Fibroblast of skin of left biceps (primary cell): ENCODE measurements at regions not wholly inside any gene's neighbourhood (a gene's known extent, or its start where the extent isn't known, plus 50 kb on each side); places are given as distances from the start of the nearest gene placed in this dataset.

Source experiments
- DNase-seq, 2 experiments: peaks; one replicate each; pipeline ENCODE4 v3.0.0-alpha.2; 2013; ENCODE audit warnings: low read depth in 2 of 2

DNA sequence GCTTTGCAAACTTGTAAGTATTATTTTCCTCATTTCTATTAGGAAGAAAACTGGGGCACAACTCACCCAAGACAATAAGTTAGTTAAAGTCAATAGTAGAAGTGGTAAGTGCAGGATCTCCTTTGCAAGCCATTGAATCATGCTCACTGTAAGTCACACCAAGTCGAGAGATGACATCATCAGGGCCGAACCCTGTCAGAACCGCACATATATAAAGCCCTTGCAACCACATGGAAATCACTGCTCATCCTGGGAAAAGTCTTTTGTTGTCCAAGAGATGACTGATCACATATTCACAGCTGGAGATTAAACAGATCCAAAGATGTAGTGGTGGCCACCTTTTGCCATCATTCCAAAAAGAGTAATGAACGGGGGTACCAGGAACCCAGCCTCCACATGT is 484.8 kb upstream of the ID2 start:
- DNase-seq, result peak; percentile 25 to 41

DNA sequence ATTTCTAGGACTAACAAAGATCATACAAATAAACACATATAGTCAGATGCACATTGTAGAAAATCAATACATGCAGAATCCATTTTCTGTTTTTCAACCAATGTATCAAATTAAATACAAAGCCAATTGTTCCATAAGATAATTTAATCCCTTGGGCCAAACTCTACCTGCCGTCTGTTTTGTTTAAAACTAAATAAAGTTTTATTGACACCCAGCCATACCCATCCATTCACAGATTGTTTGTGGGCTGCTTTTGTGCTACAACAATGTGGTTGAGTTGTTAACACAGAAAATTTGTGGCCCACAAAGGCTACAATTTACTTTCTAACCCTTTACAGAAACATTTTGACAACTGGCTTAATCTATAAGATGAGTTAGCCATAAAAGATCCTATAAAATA is 484.0 kb upstream of the ID2 start:
- no peak for DNase-seq

DNA sequence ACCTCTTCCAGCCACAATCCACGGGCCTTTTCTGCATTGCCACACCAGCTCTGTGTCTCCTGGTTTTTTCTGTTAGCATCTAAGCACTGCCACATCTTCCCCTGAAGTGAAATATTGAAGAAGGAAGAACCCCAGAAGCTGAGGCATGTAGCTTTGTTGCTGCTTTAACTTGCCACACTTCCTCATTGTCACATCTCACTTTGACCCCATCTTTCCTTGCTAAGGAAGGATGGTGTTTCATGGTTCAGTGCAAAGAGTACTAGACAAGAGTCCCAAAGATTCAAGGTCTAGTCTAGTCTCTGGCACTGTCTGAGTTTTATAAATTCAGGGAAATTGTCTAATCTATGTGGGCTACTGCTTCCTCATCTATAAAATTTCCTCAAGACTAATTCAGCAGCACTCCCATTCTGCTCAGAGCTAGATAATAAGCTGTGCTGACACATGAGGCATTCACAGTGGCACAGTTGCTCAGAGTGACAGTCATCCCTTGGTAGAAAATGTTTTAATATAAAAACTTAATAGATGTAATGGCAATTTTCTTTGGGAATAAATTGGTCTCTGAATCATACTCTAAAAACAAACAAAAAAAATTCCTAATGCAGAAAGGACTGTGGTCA is 483.0 kb upstream of the ID2 start:
- no peak for DNase-seq

DNA sequence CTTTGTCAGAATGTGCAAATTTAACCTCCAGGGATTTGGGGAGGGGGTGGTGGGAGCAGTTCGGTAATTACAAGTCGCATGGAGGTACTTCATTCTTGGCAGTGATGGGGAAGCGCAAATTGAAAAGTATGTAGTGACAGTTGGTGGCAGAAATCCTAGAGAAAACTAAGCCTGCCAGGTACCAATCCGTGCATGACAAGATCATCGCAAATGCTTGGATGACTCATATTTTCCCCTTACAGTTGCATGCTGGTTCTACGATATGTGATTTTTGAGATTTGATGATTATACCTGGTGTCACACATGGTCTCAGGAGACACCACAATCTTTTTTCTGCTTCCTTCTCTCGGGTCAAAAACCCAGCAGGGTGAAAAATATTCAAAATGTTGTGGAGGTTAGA is 479.7 kb upstream of the ID2 start:
- no peak for DNase-seq

DNA sequence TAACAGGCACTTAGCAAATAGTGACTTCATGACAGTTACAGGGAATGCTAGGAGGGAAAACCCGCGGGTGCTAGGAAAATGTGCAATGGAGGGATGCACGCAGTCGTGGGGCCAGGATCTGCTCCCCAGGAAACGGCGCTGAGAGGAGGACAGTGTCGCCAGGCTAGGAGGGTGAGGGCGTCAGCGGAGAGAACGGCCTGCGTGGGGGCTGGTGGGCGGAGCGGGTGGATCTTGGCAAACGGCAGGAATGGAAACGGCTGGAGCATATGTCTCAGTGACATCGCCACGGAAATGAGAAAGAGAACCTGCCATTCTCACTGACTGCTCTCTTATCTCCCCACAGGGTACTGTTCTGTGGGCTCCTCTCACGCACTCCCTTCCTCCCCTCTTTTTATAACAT is 478.5 kb upstream of the ID2 start:
- DNase-seq, result no peak

DNA sequence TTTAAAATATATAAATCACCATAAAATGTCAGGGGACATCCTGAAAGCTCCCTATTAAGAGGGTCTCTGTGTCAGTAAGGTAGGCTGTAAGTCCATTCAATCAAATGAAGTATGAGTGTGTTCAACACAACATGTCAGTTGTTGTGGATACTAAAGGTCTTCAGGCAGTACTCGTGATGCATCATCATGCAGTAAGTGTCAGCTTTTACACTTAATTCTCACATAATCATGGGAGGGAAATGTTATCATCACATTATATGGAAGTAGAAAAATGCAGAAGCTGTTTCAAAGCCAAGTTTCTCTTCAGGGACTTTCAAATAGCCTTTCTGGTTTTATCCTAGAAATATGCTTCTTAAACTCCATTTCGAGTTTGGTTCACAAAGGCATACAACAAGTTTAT is 477.1 kb upstream of the ID2 start:
- DNase-seq, result no peak

DNA sequence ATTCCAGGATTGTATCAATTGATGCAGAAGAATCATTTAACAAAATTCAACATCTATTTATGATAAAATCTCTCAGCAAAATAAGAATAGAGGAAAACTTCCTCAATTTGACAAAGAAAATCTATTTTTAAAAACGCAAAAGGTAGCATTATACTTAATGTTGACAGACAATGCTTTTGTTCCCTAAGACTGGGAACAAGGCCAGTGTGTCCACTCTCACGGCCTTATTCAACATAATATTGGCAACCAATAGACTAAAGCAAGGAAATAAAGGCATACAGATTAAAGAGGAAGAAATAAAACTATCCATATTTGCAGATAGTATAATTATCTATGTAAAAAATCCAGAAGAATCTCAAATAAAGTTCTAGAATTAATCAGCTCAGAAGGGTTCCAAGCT is 472.4 kb upstream of the ID2 start:
- DNase-seq, result no peak

DNA sequence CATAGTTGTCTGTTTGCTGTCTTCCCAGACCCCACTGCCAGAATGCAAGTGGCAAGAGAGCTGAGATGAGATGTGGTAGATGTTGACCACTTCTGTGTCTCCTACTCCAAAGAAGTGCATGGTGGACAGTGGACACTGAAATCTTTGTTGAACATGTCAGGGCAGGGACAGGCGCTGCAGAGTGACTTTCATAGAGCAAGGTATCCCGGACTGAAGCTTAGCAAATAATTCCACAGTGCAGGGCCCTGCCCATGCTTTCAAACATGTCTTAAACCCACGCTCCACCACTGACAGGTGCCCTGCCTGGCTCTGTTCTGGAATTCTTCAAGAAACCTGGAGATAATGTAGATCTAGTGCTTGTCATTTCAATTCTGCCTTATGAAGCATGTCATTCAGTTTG is 470.5 kb upstream of the ID2 start:
- no peak for DNase-seq

DNA sequence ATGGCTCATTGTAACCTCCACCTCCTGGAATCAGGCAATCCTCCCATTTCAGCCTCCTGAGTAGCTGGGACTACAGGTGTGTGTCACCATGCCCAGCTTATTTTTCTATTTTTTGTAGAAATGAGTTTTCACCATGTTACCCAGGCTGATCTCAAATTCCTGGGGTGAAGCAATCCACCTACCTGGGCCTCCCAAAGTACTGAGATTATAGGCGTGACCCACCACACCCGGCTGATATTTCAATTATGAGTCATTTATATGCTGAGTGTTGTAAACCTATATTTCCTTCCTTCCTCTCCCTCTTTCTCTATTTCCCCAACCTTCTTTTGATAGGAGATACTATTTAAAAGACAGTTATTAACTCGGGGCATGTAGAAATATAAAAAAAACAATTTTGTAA is 469.6 kb upstream of the ID2 start:
- no peak for DNase-seq

DNA sequence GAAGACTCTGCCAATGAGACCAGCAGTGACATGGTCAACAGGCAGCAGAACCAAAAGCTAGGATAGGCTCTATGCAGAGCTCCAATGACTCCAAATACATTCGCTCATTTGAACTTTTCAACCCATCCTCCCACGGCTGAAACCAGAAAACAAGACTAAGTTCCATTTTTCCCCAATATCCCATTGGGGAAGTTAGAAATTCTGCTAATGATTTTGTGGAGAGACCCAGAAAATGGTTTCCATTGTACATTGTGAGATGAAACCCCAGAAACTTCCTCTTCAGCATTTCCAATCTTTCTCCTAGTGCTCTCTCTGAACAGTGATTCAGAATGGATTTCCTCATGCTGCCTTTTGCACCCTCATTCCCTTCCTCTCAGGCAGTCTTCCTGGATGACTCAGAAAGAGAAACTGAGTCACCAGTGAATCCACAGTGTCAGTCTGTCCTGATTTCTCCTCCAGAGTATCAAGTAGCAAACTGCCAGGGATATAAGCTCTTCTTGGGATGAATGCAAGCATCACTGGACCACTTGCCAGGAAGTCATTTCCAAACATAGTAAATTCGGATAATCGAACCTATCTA is 467.7 kb upstream of the ID2 start:
- DNase-seq, result no peak

DNA sequence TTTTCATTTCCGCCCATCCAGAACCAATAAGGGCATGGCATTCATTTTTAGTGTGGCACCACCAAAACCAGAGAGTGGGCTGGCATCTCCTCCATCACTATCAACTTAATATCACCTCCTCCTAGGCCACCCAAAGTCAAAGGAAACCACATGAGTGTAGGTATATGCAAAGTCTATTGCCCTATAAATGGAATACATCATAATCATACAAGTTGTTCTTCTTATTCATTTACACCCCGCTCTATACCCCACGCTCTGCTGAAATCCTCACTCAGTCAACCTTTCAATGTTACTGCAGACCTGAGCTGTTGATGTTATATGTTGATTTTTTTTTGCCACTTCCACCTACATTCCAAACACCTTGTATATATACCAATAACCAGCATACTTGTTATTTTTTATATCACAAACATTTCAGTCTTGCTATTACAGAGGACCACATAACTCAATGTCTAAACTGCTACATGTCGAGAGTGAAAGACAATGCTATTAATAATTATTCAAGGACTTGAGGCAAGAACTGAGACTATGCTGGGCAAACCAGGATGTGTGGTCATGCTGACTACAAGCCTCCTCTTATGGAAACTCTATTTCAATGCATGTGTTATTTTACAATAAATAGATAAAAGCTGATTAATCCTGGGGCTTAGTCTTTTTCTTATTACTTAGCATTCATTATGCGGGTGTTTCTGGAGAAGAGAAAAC is 466.5 kb upstream of the ID2 start:
- DNase-seq, result no peak

DNA sequence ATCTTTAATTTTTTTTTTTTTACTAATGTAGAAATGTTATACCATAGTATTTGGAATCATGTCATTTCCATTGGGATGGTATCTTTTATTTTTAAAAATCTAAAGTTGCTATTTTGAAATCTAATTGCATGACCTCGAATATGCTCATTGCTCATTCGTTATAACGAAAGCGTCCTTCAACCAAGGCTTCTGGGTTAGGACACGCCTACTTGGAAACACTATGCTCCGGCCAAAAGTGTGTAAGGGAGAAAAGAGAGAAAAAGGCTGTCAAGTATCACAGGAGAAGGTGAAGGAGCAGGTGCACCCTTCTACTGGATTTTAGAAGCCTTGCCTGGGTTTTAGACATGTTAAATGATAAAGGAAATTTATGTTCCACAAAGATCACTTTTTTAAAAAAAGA is 465.9 kb upstream of the ID2 start:
- DNase-seq, result no peak

DNA sequence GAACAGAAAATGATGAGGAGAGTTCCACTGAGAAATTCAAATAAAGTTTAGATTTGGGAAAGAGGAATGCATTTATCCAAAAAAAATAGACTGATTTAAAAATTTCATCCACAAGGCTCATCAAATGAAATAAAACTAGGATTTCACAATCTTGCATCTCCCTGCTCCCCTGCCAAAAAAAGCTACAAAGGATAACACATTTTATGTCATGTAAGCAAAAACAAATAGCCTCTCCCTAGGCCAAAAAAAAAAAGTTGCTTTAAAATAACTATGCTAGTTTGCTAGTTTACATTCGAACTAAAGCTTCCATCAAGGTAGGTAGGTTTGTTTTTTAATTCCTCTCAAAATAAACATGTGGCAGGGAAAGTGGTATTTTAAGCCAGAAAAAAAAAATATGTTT is 465.5 kb upstream of the ID2 start:
- DNase-seq, result no peak

DNA sequence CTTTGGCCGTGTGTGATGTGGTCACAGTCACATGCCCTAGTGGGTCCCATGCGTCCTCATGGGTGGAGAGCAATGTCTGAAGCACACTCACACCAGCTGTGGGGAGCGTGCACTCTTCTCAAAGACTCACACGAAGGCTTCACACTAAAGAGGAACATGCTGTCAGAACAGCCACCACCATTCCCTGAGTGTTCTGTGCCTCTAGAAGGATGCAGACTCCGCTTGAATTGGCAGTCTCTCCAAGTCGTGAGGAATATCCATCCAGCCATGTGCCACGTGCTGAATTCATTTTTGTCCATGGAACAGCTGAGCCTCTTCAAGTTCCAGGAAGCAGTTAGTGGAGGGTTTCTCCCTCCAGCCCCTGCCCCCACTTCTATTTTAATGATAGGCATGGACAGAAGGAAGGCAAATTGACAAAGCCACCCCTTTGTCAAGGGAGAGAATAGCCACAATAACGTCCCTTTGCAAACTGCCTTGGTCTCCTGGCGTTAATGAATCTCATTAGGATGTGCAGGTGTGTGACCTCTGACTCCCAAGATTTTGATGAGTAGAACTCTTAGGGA is 464.3 kb upstream of the ID2 start:
- DNase-seq, result no peak

DNA sequence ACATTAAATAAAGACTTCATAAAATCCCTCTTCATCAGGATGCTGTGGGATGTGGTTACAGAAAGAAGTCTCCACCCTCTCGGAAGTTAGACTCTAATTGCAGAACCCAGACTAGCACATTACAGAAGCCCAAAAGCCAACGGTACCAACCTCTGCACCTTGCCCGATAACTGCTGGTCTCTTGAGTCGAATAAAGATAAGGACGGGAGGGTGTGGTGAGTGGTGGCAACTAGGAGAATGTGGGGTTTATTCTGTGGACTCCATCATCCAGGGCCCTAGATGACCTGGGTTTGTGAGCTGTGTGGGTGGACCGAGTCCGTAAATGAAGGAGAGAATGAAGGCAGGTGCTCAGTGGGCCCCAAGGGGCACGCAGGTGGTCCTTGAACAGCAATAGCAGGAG is 462.8 kb upstream of the ID2 start:
- no peak for DNase-seq

DNA sequence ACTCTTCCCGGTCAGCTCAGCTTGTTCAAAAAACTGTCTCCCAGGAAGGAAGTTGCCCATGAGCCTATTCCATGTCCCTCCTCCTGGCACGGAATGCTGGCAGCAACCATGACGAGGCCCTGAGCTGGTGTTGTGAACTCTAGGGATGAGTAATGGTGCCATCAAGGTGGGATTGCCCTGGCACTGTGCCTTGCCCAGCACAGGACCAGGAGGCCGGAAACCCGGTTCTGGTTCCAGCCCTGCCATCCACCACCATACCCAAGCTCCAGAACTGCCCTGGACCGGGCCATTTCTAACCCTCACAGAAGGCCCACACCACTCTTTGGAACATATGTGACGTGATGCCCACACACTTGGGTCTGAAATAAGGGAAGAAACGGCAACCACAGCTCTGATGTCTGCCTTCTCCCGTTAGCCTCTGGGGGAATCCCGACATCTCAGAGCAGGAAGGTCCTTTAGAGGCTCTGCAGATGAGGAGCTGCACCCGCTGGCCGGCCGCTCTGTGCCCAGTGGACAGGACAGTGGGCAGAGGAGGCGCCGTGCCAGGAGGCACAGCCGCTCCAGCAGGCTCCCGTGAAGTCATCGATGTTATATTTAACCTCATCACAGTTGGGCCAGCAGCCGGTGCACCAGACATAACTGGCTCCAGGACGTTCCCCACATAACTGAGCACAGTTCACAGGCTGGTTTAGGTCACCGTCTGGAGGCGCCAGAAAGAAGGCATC is 462.1 kb upstream of the ID2 start:
- DNase-seq, result no peak

DNA sequence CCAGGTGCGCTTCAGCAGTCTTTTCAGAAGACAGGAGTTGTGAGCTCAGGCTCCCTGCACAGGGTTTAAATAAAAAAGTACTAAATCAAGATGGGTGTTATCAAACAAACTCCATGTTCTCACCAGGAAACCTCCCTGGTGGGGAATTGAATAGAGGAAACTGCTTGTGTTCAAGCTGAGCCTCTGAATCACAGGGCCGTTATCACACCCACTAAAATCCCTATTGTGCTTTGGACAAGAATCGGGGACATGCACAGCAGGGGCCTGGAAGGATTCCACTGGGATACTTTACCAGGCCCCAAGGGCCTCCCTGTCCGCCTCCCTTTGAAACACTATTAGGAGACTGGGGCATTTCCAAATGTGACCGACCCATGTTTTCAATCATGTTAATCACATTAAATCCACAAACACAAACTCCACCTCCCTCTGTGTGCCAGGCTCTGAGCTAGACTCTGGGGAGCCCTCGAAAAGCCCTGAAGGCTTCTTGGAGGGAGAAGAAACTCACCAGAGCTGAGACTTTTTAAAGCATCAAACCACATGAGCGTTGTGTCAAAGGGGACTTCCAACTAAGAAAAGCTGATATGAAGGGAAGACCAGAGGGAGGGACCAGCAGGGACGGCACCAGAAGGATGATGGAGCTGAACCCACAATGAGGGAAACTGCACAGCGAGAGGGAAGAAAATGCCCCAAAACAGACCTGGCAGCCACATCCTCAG is 458.7 kb upstream of the ID2 start:
- DNase-seq, result no peak

DNA sequence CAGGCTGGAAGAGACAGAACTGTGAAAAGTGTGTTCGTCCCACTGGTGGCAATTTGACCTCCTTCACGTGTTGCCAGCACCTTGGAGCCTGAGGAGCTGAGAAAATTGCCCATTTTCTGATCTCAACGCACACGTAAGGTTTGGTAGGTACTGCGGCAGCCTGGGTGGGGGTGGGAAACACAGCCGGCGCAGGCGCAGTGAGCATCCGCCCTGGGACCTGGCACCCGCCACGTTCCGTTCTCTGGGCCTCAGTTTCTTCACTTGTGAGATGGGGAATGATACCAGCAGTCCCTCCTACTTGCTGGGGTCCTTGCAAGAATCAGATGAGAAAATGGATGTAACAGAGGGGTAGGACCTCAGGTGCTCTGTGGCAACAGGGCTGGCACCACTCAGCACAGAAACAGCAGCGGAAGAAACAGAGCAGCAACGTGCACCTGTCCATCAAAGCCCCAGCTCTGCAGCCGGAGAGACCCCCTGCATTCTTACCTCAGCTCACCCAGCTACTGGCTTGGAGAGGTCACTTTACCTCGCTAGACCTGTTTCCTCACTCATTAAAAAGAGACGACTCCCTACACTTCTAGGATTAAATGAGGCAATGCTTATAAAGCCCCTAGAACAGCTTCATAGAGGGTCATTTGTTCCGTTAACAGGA is 458.0 kb upstream of the ID2 start:
- DNase-seq, result no peak

DNA sequence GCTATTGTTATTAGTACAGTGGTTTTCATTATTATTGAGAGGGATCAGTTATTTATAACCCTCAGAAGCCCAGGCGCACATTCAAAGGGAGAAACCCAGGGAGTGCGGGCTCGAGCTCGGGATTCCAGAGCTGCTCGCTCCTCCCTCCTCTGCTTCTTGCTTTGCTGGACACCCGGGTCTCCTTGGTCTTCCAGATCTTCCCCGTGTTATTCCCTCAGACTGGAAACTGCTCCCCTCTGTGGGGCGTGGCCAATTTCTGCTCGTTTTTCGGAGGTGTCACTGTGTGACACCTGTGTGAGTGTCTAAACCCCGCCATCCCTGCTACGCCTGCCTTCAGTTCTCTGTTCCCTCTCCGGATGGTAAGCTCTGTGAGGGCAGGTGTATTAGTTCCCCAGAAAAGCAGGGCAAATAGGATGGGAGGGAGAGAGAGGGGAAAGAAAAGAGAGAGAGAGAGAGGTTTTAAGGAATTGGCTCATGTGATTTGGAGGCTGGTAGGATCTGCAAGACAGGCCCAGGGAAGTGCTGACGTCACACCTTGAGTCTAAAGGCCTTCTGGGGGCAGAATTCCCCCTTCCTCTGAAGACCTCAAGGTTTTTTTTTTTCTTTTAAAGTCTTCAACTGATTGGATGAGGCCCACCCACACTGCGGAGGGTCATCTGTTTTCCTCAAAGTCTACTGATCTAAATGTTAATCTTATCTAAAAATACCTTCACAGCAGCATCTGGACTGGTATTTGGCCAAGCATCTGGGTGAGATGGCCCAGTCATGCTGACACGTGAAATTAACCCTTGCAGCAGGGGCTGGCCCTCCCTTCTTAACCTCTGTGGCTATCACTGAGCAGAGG is 457.3 kb upstream of the ID2 start:
- no peak for DNase-seq

DNA sequence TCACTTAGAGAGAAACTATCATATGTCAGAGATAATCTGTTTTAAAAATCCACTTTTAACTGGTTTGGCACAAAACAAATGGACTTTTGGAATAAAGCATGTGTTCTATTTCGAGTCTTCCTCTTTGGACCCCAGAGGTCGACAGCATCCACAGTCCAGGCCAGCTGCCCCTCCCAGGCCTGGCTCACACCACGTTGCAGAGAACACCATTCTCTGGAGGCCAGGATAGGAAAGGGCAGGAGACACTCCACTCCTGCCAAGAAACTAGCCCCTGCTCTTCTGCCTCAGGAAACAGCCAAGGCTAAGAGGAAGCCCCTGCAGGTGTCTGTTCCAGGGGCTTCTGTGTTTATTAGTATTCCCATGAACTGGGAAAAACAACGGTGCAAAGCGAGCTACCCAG is 456.6 kb upstream of the ID2 start:
- DNase-seq, result no peak

DNA sequence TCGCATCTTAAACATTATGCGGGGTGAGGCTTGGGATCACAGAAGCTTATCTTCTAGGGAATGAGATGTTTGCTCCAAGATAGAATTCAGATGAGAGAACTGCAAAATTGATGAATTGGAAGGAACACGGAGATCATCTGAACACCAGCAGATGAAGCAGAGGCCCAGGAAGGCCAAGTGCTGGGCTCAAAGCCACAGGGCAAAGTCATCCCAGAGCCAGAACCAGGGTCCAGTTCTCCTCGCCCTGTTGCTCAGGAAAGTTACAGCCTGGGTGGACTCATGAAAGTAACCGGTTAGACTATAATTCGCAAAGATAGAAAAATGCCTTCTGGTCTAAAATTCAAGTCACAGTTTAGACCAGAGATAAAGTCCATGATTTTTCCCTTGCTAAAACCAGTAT is 456.1 kb upstream of the ID2 start:
- no peak for DNase-seq
